ENCODE measurements at regions not wholly inside any gene's neighbourhood (a gene's known extent, or its start where the extent isn't known, plus 50 kb on each side); places are given as distances from the start of the nearest gene placed in this dataset.

DNA sequence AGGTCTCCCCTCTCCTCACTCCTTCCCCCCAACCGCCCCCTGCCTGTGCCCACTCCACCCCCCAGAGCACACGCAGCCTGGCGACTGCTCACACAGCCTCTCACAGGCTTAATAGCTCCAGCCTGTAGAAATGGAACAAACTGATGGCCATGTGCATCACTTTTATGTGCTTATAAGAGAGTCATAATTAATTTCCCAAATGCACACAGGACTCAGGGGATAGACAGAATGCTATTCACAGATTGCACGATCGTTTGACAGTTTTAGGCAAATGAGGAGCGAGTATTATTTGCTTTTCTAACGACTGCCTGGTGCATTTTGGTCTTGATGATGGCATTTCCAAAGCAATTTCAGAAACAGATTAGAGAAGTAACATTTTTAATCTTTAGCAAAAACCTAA is 97.7 kb upstream of the VSTM2B start:
- H3K27ac ChIP-seq (ENCODE audit: low read depth, low read length): no peak overlapping the region
- no peak overlapping the region for H3K4me2 ChIP-seq (ENCODE audit: insufficient read depth, low read length)
- H3K4me3 ChIP-seq (ENCODE audit: insufficient read depth, low read length): no peak overlapping the region
- DNase-seq (ENCODE audit: insufficient read length, low spot score, missing footprints): no peak
- H3K36me3 ChIP-seq (ENCODE audit: insufficient read depth, low read length): no peaks in the 10 kb centered on the region
- H3K9me3 ChIP-seq (ENCODE audit: low read depth, low read length): no peaks in the 10 kb centered on the region
- H2AFZ ChIP-seq (ENCODE audit: low read length): no peak overlapping the region
- no peaks in the 10 kb centered on the region for H4K20me1 ChIP-seq (ENCODE audit: insufficient read depth, low read length)
- H3K79me2 ChIP-seq (ENCODE audit: insufficient read depth, low read length): no peaks in the 10 kb centered on the region
- TF ChIP-seq, protein P1, sequence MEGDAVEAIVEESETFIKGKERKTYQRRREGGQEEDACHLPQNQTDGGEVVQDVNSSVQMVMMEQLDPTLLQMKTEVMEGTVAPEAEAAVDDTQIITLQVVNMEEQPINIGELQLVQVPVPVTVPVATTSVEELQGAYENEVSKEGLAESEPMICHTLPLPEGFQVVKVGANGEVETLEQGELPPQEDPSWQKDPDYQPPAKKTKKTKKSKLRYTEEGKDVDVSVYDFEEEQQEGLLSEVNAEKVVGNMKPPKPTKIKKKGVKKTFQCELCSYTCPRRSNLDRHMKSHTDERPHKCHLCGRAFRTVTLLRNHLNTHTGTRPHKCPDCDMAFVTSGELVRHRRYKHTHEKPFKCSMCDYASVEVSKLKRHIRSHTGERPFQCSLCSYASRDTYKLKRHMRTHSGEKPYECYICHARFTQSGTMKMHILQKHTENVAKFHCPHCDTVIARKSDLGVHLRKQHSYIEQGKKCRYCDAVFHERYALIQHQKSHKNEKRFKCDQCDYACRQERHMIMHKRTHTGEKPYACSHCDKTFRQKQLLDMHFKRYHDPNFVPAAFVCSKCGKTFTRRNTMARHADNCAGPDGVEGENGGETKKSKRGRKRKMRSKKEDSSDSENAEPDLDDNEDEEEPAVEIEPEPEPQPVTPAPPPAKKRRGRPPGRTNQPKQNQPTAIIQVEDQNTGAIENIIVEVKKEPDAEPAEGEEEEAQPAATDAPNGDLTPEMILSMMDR (IDR thresholded peaks at IDR 0.05; ENCODE audit: extremely low read depth, low read depth, low read length): no peak
- no peaks in the 10 kb centered on the region for H3K4me1 ChIP-seq (ENCODE audit: insufficient read depth, low read length)
- no peaks in the 10 kb centered on the region for H3K27me3 ChIP-seq (ENCODE audit: insufficient read depth, low read length)

GRCh38 chr19:29429021-29429420 is 96.8 kb upstream of the VSTM2B start:
- Histone ChIP-seq H3K79me2 (ENCODE audit: insufficient read depth, low read length) (no peaks in the 10 kb centered on the region), H3K4me1 (ENCODE audit: insufficient read depth, low read length) (no peaks in the 10 kb centered on the region), H3K4me2 (ENCODE audit: insufficient read depth, low read length) (no peak overlapping the region), H3K36me3 (ENCODE audit: insufficient read depth, low read length) (no peaks in the 10 kb centered on the region), H2AFZ (ENCODE audit: low read length) (no peak overlapping the region), H3K4me3 (ENCODE audit: insufficient read depth, low read length) (no peak overlapping the region), H4K20me1 (ENCODE audit: insufficient read depth, low read length) (no peaks in the 10 kb centered on the region), H3K9me3 (ENCODE audit: low read depth, low read length) (no peaks in the 10 kb centered on the region), H3K27me3 (ENCODE audit: insufficient read depth, low read length) (no peaks in the 10 kb centered on the region), H3K27ac (ENCODE audit: low read depth, low read length) (no peak overlapping the region)
- DNase-seq (ENCODE audit: insufficient read length, low spot score, missing footprints): no peak
- TF ChIP-seq, protein P1 (IDR thresholded peaks at IDR 0.05; ENCODE audit: extremely low read depth, low read depth, low read length): no peak

- H2AFZ ChIP-seq (ENCODE audit: low read length): no peak overlapping the region
- H3K27ac ChIP-seq (ENCODE audit: low read depth, low read length): no peak overlapping the region
- no peaks in the 10 kb centered on the region for H3K4me1 ChIP-seq (ENCODE audit: insufficient read depth, low read length)
- H4K20me1 ChIP-seq (ENCODE audit: insufficient read depth, low read length): no peaks in the 10 kb centered on the region
- no peak overlapping the region for H3K4me2 ChIP-seq (ENCODE audit: insufficient read depth, low read length)
- DNase-seq (ENCODE audit: insufficient read length, low spot score, missing footprints): no peak
- no peaks in the 10 kb centered on the region for H3K79me2 ChIP-seq (ENCODE audit: insufficient read depth, low read length)
- H3K4me3 ChIP-seq (ENCODE audit: insufficient read depth, low read length): no peak overlapping the region
- TF ChIP-seq, protein P1 (IDR thresholded peaks at IDR 0.05; ENCODE audit: extremely low read depth, low read depth, low read length): no peak
- H3K9me3 ChIP-seq (ENCODE audit: low read depth, low read length): no peaks in the 10 kb centered on the region
- no peaks in the 10 kb centered on the region for H3K27me3 ChIP-seq (ENCODE audit: insufficient read depth, low read length)
- no peaks in the 10 kb centered on the region for H3K36me3 ChIP-seq (ENCODE audit: insufficient read depth, low read length)
Observed at GRCh38 chr19:29429581-29429980, 96.2 kb upstream of the VSTM2B start.

- Histone ChIP-seq H4K20me1 (ENCODE audit: insufficient read depth, low read length) (no peaks in the 10 kb centered on the region), H2AFZ (ENCODE audit: low read length) (no peak overlapping the region), H3K36me3 (ENCODE audit: insufficient read depth, low read length) (no peaks in the 10 kb centered on the region), H3K9me3 (ENCODE audit: low read depth, low read length) (no peaks in the 10 kb centered on the region), H3K4me2 (ENCODE audit: insufficient read depth, low read length) (no peak overlapping the region), H3K79me2 (ENCODE audit: insufficient read depth, low read length) (no peaks in the 10 kb centered on the region), H3K27me3 (ENCODE audit: insufficient read depth, low read length) (no peaks in the 10 kb centered on the region), H3K4me1 (ENCODE audit: insufficient read depth, low read length) (no peaks in the 10 kb centered on the region), H3K4me3 (ENCODE audit: insufficient read depth, low read length) (no peak overlapping the region), H3K27ac (ENCODE audit: low read depth, low read length) (no peak overlapping the region)
- TF ChIP-seq, protein P1 (IDR thresholded peaks at IDR 0.05; ENCODE audit: extremely low read depth, low read depth, low read length): no peak
- no peak for DNase-seq (ENCODE audit: insufficient read length, low spot score, missing footprints)
Observed at GRCh38 chr19:29431332-29431731, 94.5 kb upstream of the VSTM2B start.
